Esophagus squamous epithelium (tissue), 4 donors: ENCODE measurements at regions not wholly inside any gene's neighbourhood (a gene's known extent, or its start where the extent isn't known, plus 50 kb on each side); places are given as distances from the start of the nearest gene placed in this dataset.

Source experiments
- CTCF ChIP-seq, 6 experiments: fragments of 450-650 bp in 4 of 6; fragments of 200-600 bp in 2 of 6; sonication (generic) in 2 of 6; IDR thresholded peaks; one replicate each; pipeline ENCODE4 v1.5.1; 2016 to 2019; ENCODE audit warnings: antibody characterized with exemption in 6 of 6, mild to moderate bottlenecking in 4 of 6, moderate library complexity in 4 of 6
- POLR2A ChIP-seq, 4 donors: fragments of 450-650 bp; IDR thresholded peaks; one replicate each; pipeline ENCODE4 v1.6.1; 2017; ENCODE audit warnings: antibody characterized with exemption in 4 of 4, mild to moderate bottlenecking in 4 of 4, moderate library complexity in 3 of 4

GRCh38 chr18:78762753-78763152, 216.9 kb upstream of the SALL3 start:
- TF ChIP-seq CTCF (IDR thresholded peaks at IDR 0.05): no peak
- TF ChIP-seq POLR2A (IDR thresholded peaks at IDR 0.05): no peak
